Smooth muscle cell (in vitro differentiated cells): ENCODE measurements at regions not wholly inside any gene's neighbourhood (a gene's known extent, or its start where the extent isn't known, plus 50 kb on each side); places are given as distances from the start of the nearest gene placed in this dataset.

Source experiments
- DNase-seq: peaks from one replicate; lab custom pipeline; 2025; ENCODE audit not compliant: unreplicated experiment; lab: John Stamatoyannopoulos, UW
- H2AFZ ChIP-seq: fragments of 200-600 bp; sonication (generic); 2 replicates; pipeline ENCODE4 v1.6.0; 2016; ENCODE audit warnings: antibody characterized with exemption, low read depth, mild to moderate bottlenecking
- H3F3A ChIP-seq: fragments of 200-600 bp; sonication (generic); 2 replicates; pipeline ENCODE4 v1.6.0; 2017; ENCODE audit warnings: antibody characterized with exemption, low read depth
- H3K27ac ChIP-seq: fragments of 200-600 bp; sonication (generic); 2 replicates; pipeline ENCODE4 v1.5.1; 2016; ENCODE audit warnings: low read depth, mild to moderate bottlenecking
- H3K27me3 ChIP-seq: fragments of 200-600 bp; sonication (generic); 2 replicates; pipeline ENCODE4 v1.6.1; 2016; ENCODE audit warnings: low read depth, mild to moderate bottlenecking
- H3K36me3 ChIP-seq: fragments of 200-600 bp; sonication (generic); 2 replicates; pipeline ENCODE4 v1.5.1; 2016; ENCODE audit warnings: low read depth
- H3K4me1 ChIP-seq: fragments of 200-600 bp; sonication (generic); 2 replicates; pipeline ENCODE4 v1.5.1; 2016; ENCODE audit warnings: low read depth
- H3K4me2 ChIP-seq: fragments of 200-600 bp; sonication (generic); 2 replicates; pipeline ENCODE4 v1.6.0; 2016; ENCODE audit warnings: mild to moderate bottlenecking
- H3K4me3 ChIP-seq: fragments of 200-600 bp; sonication (generic); 2 replicates; pipeline ENCODE4 v1.5.1; 2016; ENCODE audit warnings: mild to moderate bottlenecking
- H3K79me2 ChIP-seq: fragments of 200-600 bp; sonication (generic); 2 replicates; pipeline ENCODE4 v1.6.0; 2016; ENCODE audit warnings: low read depth, mild to moderate bottlenecking
- H3K9ac ChIP-seq: fragments of 200-600 bp; sonication (generic); 2 replicates; pipeline ENCODE4 v1.6.0; 2016; ENCODE audit warnings: low read depth
- H3K9me3 ChIP-seq: fragments of 200-600 bp; sonication (generic); replicated peaks from 2 replicates; pipeline ENCODE4 v1.5.1; 2016; ENCODE audit warnings: low read depth
- H4K20me1 ChIP-seq: fragments of 200-600 bp; sonication (generic); 2 replicates; pipeline ENCODE4 v1.6.0; 2016; ENCODE audit warnings: low read depth
- CTCF ChIP-seq: fragments of 200-600 bp; sonication (generic); IDR thresholded peaks from 2 replicates; pipeline ENCODE4 v1.5.1; 2017; ENCODE audit warnings: borderline replicate concordance, mild to moderate bottlenecking, antibody characterized with exemption; ENCODE audit not compliant: insufficient read depth, poor library complexity, severe bottlenecking
- WGBS: methylation state at CpG from one replicate; pipeline ENCODE4 v1.1.7; 2016; ENCODE audit warnings: low lambda C conversion rate; 5-methylcytosine and 5-hydroxymethylcytosine counted together

GRCh38 chrX:102883491-102883890 is 53.6 kb upstream of the RAB40AL start:
- no peak for TF ChIP-seq CTCF
- Histone ChIP-seq H3F3A (no peaks in the 10 kb centered on the region), H3K4me1 (no peaks in the 10 kb centered on the region), H4K20me1 (no peaks in the 10 kb centered on the region), H3K79me2 (no peaks in the 10 kb centered on the region), H3K4me3 (no peak overlapping the region), H3K9me3 (no peaks in the 10 kb centered on the region), H3K9ac (no peak overlapping the region), H3K36me3 (no peaks in the 10 kb centered on the region), H3K27me3 (no peaks in the 10 kb centered on the region), H3K4me2 (no peak overlapping the region), H3K27ac (no peak overlapping the region), H2AFZ (no peak overlapping the region)
- DNase-seq: no peak
- WGBS: 73% methylated on average over 7 of the region's 7 CpGs
